ENCODE measurements at regions not wholly inside any gene's neighbourhood (a gene's known extent, or its start where the extent isn't known, plus 50 kb on each side); places are given as distances from the start of the nearest gene placed in this dataset.

GRCh38 chr7:83873459-83873858, 224.5 kb upstream of the SEMA3E start:
- Histone ChIP-seq H3K36me3 (ENCODE audit: control insufficient read depth in 2 of 2, insufficient read depth in 1 of 2, low read length in 2 of 2) (no peaks in the 10 kb centered on the region), H3K4me3 (ENCODE audit: low read depth, low read length) (no peak overlapping the region), H3K4me1 (ENCODE audit: control insufficient read depth, insufficient read depth, low read length) (no peaks in the 10 kb centered on the region), H3K27ac (ENCODE audit: extremely low read depth, low read depth, low read length) (no peak overlapping the region), H3K9me3 (ENCODE audit: control insufficient read depth, insufficient read depth, low read depth, low read length) (no peaks in the 10 kb centered on the region)
- CTCF ChIA-PET = interaction anchor here (0.6 kb wide), 2 partner anchors 11 to 911 kb away, joined by 3 to 4 read pairs; no protein-coding TSS in a partner anchor
- TF ChIP-seq ZBTB20 (tag by site-specific recombination; IDR thresholded peaks at IDR 0.05) (no peak), RBAK (tag by site-specific recombination; IDR thresholded peaks at IDR 0.05) (no peak), ZBTB49 (tag by site-specific recombination; IDR thresholded peaks at IDR 0.05; ENCODE audit: low read depth) (no peak)
- POLR2A ChIA-PET = no interaction called here

GRCh38 chr7:83872501-83872900, 223.6 kb upstream of the SEMA3E start:
- no peaks in the 10 kb centered on the region for H3K9me3 ChIP-seq (ENCODE audit: control insufficient read depth, insufficient read depth, low read depth, low read length)
- CTCF ChIA-PET = no interaction called here
- no peak overlapping the region for H3K27ac ChIP-seq (ENCODE audit: extremely low read depth, low read depth, low read length)
- H3K4me3 ChIP-seq (ENCODE audit: low read depth, low read length) = no peak overlapping the region
- no peaks in the 10 kb centered on the region for H3K36me3 ChIP-seq (ENCODE audit: control insufficient read depth in 2 of 2, insufficient read depth in 1 of 2, low read length in 2 of 2)
- no peak for TF ChIP-seq ZNF354C (tag by site-specific recombination; IDR thresholded peaks at IDR 0.05; ENCODE audit: borderline replicate concordance, low read depth)
- POLR2A ChIA-PET = no interaction called here
- H3K4me1 ChIP-seq (ENCODE audit: control insufficient read depth, insufficient read depth, low read length) = no peaks in the 10 kb centered on the region

GRCh38 chr7:83870515-83870914, 221.6 kb upstream of the SEMA3E start:
- no peaks in the 10 kb centered on the region for H3K36me3 ChIP-seq (ENCODE audit: control insufficient read depth in 2 of 2, insufficient read depth in 1 of 2, low read length in 2 of 2)
- no peaks in the 10 kb centered on the region for H3K9me3 ChIP-seq (ENCODE audit: control insufficient read depth, insufficient read depth, low read depth, low read length)
- ChIA-PET CTCF (no interaction called here), POLR2A (no interaction called here)
- TF ChIP-seq PATZ1 (tag by site-specific recombination; IDR thresholded peaks at IDR 0.05) = no peak
- no peak for TF ChIP-seq SP3 (tag by site-specific recombination; IDR thresholded peaks at IDR 0.05)
- TF ChIP-seq SP2 (tag by site-specific recombination; IDR thresholded peaks at IDR 0.05) = no peak
- no peak for TF ChIP-seq ZNF514 (tag by site-specific recombination; IDR thresholded peaks at IDR 0.05)
- TF ChIP-seq REPIN1 (tag by site-specific recombination; IDR thresholded peaks at IDR 0.05; ENCODE audit: low read depth) = no peak
- no peak for TF ChIP-seq GLI4 (tag by site-specific recombination; IDR thresholded peaks at IDR 0.05)
- TF ChIP-seq ZNF174 (tag by site-specific recombination; IDR thresholded peaks at IDR 0.05) = no peak
- no peak overlapping the region for H3K27ac ChIP-seq (ENCODE audit: extremely low read depth, low read depth, low read length)
- no peak overlapping the region for H3K4me3 ChIP-seq (ENCODE audit: low read depth, low read length)
- no peaks in the 10 kb centered on the region for H3K4me1 ChIP-seq (ENCODE audit: control insufficient read depth, insufficient read depth, low read length)

GRCh38 chr7:83866582-83866981, 217.6 kb upstream of the SEMA3E start:
- ChIA-PET POLR2A (no interaction called here), CTCF (no interaction called here)
- TF ChIP-seq ZNF23 (tag by site-specific recombination; IDR thresholded peaks at IDR 0.05; ENCODE audit: borderline replicate concordance) = no peak
- no peak for TF ChIP-seq ZBTB26 (tag by site-specific recombination; optimal IDR thresholded peaks at IDR 0.05)
- TF ChIP-seq ZNF76 (tag by site-specific recombination; IDR thresholded peaks at IDR 0.05; ENCODE audit: borderline replicate concordance, low read depth) = no peak
- TF ChIP-seq ZNF645 (tag by site-specific recombination; IDR thresholded peaks at IDR 0.05) = no peak
- no peak for TF ChIP-seq GLI4 (tag by site-specific recombination; IDR thresholded peaks at IDR 0.05)
- TF ChIP-seq ZFP3 (tag by site-specific recombination; IDR thresholded peaks at IDR 0.05; ENCODE audit: low read depth) = no peak

More at GRCh38 chr7:83866582-83866981, 217.6 kb upstream of the SEMA3E start:
- no peak overlapping the region for H3K27ac ChIP-seq (ENCODE audit: extremely low read depth, low read depth, low read length)
- H3K36me3 ChIP-seq (ENCODE audit: control insufficient read depth in 2 of 2, insufficient read depth in 1 of 2, low read length in 2 of 2) = no peaks in the 10 kb centered on the region
- H3K9me3 ChIP-seq (ENCODE audit: control insufficient read depth, insufficient read depth, low read depth, low read length) = no peaks in the 10 kb centered on the region
- H3K4me1 ChIP-seq (ENCODE audit: control insufficient read depth, insufficient read depth, low read length) = no peaks in the 10 kb centered on the region
- H3K4me3 ChIP-seq (ENCODE audit: low read depth, low read length) = no peak overlapping the region

All from HEK293 (cell line).